A172 (cell line): ENCODE measurements at regions not wholly inside any gene's neighbourhood (a gene's known extent, or its start where the extent isn't known, plus 50 kb on each side); places are given as distances from the start of the nearest gene placed in this dataset.
A peak's percentile ranks its signal among the peaks of the same experiment; 100 is the strongest.
"Not testable (repeated sequence)": the region's sequence is repeated elsewhere in the genome, so short reads cannot be mapped to it uniquely, and the experiment has no call there.

Source experiments
- DNase-seq: peaks from one replicate; pipeline ENCODE4 v3.0.0-alpha.2; 2015; ENCODE audit warnings: low spot score

GRCh38 chr17:77793146-77793970 lies 165.1 kb upstream of the TNRC6C start:
- DNase-seq: no peak

GRCh38 chr17:77793971-77794235 lies 164.6 kb upstream of the TNRC6C start:
- no peak for DNase-seq

DNA sequence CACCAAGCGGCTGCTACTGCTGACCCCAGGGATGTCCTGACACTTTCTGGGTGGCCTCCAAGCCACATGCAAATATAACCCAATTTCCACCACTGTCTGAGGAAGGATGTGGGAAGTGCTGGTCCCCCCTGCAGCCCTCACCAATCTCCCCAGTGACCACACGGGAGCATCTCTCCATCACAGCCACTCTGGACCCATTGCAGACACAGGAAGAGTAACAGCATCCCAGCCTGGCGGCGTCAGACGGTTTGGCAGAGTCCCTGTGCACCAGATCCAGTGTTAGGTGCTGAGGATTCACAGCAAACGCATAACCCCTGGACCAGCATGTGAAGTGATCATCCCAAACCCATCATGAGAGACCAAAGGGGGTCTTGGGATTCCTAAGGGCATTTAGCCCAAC lies 163.7 kb upstream of the TNRC6C start:
- no peak for DNase-seq

GRCh38 chr17:77795685-77796084 lies 162.8 kb upstream of the TNRC6C start:
- no peak for DNase-seq

DNA sequence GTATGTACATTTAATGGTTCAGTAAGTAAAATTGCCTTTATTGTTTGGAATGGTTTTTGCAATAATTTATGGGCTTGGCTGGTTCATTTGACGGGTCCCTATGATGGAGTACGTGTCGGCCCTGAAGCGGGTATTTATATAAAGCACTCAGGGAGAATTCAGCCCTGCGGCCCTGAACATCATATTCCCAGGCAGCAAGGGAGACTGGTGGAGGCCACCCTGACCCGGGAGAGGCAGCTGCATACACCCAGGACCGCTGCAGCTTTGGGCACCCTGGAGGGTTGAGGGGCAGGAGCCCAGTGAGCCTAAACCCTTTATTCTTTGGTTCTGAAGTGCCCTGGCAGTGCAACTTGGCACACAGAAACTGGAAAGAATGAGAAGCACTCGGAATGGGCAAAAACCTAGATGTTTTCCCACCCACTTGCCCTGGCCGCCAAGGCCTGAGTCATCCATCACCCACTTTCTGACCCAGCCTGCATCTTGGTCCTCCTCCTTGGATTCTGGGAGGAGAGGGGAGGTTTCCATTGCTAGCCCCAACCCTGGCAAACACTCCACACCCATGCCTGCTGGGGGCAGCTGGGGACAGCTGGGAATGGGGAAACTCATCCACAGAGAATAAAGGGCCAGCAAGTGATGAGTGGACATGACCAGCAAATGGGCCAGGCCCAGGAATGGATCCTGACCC lies 162.2 kb upstream of the TNRC6C start:
- peak; percentile 34 for DNase-seq

- DNase-seq: no peak
Measured at GRCh38 chr17:77798031-77798430, 160.5 kb upstream of the TNRC6C start.

DNA sequence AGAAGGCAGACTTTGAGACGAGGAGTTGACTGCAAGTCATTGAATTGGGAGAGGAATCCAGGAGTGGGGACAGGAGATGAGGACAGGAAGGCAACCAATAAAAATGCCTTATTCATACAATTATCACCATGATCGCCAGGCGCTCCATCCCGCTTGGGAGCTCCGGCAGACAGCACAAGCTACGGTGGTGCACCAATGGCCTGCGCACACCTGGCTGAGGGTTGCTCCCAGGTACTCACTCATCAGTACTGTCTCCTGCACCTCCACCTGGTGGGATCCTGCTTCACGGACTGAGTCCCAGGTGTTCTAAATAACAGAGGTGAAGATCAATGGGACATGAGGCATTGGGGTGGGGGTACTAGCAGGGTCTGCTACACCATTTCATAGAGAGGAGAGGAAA lies 160.0 kb upstream of the TNRC6C start:
- DNase-seq: no peak

DNA sequence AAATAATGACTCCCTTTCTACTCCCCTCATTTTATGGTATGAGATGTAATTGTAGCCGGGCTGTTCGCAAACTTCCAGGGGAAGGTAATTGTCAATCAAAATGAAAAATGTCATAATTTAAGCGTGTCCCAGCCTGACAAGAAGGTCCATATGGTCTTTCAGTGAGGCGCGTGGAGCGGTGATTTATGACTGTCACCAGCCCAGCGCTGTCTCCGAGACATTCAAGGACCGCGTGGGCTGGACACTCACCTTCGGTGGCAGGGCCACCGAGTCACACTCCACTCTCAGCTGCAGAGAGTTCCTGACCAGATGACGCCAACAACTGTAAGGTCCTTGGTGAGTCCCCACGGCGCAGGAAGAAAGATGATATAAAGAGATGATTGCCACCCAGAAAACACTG lies 157.7 kb upstream of the TNRC6C start:
- no peak for DNase-seq

- DNase-seq: no peak
Measured at GRCh38 chr17:77801545-77802332, 156.8 kb upstream of the TNRC6C start.

GRCh38 chr17:77802333-77802615 lies 156.2 kb upstream of the TNRC6C start:
- DNase-seq: no peak

- DNase-seq: no peak
Measured at GRCh38 chr17:77802811-77803220, 155.7 kb upstream of the TNRC6C start.

- no peak for DNase-seq
Measured at GRCh38 chr17:77803726-77804125, 154.8 kb upstream of the TNRC6C start.

GRCh38 chr17:77804796-77805426 lies 153.6 kb upstream of the TNRC6C start:
- no peak for DNase-seq

- DNase-seq: not testable (repeated sequence)
Measured at GRCh38 chr17:77805970-77806369, 152.5 kb upstream of the TNRC6C start.

DNA sequence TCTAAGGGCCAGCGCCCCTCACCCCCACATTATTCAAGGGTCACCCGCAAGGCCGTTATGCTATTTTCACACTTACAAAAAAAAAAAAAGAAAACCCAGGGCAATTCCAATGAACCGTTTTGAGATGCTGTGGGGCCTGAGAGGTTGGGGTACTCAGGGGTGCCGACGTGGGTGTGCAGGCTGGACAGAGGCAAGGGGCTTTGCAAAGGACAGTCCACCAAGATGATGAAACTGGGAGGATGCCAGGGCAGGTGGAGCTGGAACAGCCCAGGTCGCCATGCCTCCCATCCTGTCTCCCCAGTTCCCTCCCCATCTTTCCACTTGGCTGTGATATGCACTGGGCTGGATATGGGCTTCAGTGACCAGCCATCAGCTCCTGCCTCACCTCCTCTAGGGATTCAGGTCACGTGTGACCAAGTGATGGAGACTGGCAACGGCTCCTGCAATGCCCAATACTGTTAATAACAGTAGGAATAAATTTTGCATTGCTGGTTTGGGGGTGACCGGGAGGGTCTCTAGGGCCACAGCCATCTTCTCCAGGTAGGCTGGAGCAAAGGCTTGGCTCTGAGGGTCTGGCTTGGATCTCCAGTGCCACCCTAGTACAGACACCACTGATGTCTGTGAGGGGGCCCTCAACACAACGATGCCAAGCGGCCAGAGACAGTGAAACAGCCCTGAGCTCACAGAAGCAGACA lies 151.3 kb upstream of the TNRC6C start:
- DNase-seq: no peak

GRCh38 chr17:77807746-77808441 lies 150.6 kb upstream of the TNRC6C start:
- DNase-seq: no peak

DNA sequence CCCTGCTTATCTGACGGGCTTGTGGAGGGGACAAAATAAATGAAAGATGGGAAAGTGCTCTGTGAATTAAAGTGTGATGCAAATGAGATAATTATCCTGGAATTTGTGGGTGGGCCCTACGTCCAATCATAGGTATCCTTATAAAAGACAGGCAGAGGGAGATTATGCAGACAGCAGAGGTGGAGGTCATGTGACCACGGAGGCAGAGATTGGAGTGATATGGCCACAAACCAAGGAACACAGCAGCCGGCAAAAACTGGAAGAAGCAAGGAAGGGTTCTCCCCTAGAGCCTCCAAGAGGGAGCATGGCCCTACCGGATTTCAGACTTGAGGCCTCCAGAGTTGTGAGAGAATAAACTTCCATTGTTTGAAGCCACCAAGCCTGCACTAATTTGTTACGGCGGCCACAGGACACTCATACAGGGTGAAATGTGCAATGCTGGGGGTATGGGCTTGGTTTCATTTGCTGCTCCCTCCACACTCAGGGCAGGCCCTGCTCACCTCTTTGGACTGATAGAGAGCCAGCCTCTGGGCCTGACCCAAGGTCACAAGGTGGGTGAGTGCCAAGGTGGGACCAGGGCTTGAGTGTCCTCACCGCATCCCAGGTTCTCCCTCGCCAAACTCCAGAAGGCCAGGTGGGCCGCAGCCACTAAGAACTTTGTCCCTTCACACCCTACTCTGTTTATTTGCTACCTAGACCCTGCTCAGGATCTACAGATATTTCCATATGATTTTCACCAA lies 149.6 kb upstream of the TNRC6C start:
- no peak for DNase-seq

DNA sequence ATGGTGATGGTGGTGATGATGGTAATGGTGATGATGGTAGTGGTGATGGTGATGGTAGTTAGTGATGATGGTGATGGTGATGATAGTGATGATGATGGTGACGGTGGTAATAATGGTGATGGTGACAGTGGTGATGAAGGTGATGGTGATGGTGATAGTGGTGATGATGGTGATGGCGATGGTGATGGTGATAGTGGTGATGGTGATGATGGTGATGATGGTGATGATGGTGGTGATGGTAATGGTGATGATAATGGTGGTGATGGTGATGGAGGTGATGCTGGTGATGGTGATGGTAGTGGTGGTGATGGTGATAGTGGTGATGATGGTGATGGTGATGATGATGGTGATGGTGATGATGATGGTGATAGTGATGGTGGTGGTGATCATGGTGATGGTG lies 148.7 kb upstream of the TNRC6C start:
- DNase-seq: no peak

DNA sequence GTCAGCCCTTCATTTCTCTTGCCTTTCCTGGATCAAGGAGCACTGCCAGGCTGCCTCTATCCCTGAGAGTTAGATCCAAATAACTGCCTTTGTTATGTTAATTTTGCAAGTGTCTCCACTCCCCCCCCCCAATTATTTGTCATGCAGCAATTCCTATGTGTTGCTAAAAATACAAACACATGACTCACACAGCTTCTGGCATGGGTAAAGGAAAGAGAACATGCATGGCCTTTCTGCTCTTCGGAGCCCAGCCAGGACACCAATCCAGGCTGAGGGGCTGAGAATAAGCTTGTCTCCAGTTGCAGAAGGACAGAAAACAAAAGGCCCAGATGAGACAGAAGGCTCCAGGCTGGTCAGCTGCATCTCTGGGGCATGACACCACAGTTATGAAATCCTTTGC lies 148.0 kb upstream of the TNRC6C start:
- DNase-seq: peak; percentile 37

- DNase-seq: no peak
Measured at GRCh38 chr17:77811521-77811920, 147.0 kb upstream of the TNRC6C start.
